ENCODE measurements at regions not wholly inside any gene's neighbourhood (a gene's known extent, or its start where the extent isn't known, plus 50 kb on each side); places are given as distances from the start of the nearest gene placed in this dataset.

GRCh38 chr4:107453987-107454386 lies 266.0 kb downstream of the PAPSS1 start:
- TF ChIP-seq CTCF (IDR thresholded peaks at IDR 0.05; ENCODE audit: poor library complexity) (no peak), EZH2phosphoT487 (IDR thresholded peaks at IDR 0.05; ENCODE audit: low read depth, severe bottlenecking, unreplicated experiment) (no peak)

All from hepatocyte (in vitro differentiated cells).